Gastrocnemius medialis (tissue), 4 donors: ENCODE measurements at regions not wholly inside any gene's neighbourhood (a gene's known extent, or its start where the extent isn't known, plus 50 kb on each side); places are given as distances from the start of the nearest gene placed in this dataset.

Experiments
- ATAC-seq, 2 donors: fragments of 150-250 bp; one replicate each; pipeline ENCODE4 v1.9.1; 2016
- DNase-seq, 2 donors: peaks; one replicate each; pipeline ENCODE4 v3.0.0-alpha.2; 2019
- H3K27ac ChIP-seq, 4 donors: fragments of 200-600 bp; sonication (generic); 1 replicate in 1 of 4; 2 replicates in 3 of 4; pipeline ENCODE4 v1.5.1; 2016 to 2018; ENCODE audit warnings: mild to moderate bottlenecking in 2 of 4, moderate library complexity in 1 of 4
- H3K27me3 ChIP-seq, 3 donors: fragments of 200-600 bp; sonication (generic) in 2 of 3; 1 replicate in 1 of 3; 2 replicates in 2 of 3; pipeline versions ENCODE4 v1.5.1 to v1.6.0; 2016 to 2019; ENCODE audit warnings: mild to moderate bottlenecking in 1 of 3, moderate library complexity in 1 of 3
- H3K36me3 ChIP-seq, 2 donors: fragments of 200-600 bp; sonication (generic) in 1 of 2; one replicate each; pipeline ENCODE4 v1.5.1; 2017 to 2018
- H3K4me1 ChIP-seq, 2 donors: fragments of 200-600 bp; sonication (generic) in 1 of 2; one replicate each; pipeline ENCODE4 v1.5.1; 2016 to 2017; ENCODE audit warnings: mild to moderate bottlenecking in 2 of 2
- H3K4me3 ChIP-seq, 4 donors: fragments of 200-600 bp; sonication (generic) in 3 of 4; 1 replicate in 1 of 4; 2 replicates in 3 of 4; pipeline ENCODE4 v1.5.1; 2016 to 2019; ENCODE audit warnings: mild to moderate bottlenecking in 2 of 4
- H3K9me3 ChIP-seq, 3 donors: fragments of 200-600 bp; sonication (generic) in 2 of 3; 1 replicate in 1 of 3; 2 replicates in 2 of 3; pipeline ENCODE4 v1.5.1; 2016 to 2019
- POLR2A ChIP-seq, 2 donors: fragments of 450-650 bp; IDR thresholded peaks; one replicate each; pipeline ENCODE4 v1.6.1; 2017; ENCODE audit warnings: antibody characterized with exemption in 2 of 2, mild to moderate bottlenecking in 2 of 2, moderate library complexity in 2 of 2
- in situ Hi-C, 4 donors: fragments of 200-750 bp; cut with MboI; loops; one replicate each; pipeline versions ENCODE4 v1.15.0 to v1.8.0; 2017; ENCODE audit warnings: low sequenced_read_pairs in 4 of 4
- intact Hi-C: fragments of 100-400 bp; cut with DNase I; formaldehyde crosslinking; loops from one replicate; pipeline ENCODE4 v1.15.1; 2023; ENCODE audit warnings: low total_unique reads
- TF ChIP-seq, protein P1 (sequence below), 5 experiments: fragments of 450-650 bp in 3 of 5; fragments of 200-600 bp in 2 of 5; sonication (generic) in 2 of 5; IDR thresholded peaks in 4 of 5; conservative IDR thresholded peaks in 1 of 5; 1 replicate in 4 of 5; 2 replicates in 1 of 5; pipeline ENCODE4 v1.5.1; 2016 to 2019; ENCODE audit warnings: antibody characterized with exemption in 5 of 5, mild to moderate bottlenecking in 3 of 5, moderate library complexity in 3 of 5

DNA sequence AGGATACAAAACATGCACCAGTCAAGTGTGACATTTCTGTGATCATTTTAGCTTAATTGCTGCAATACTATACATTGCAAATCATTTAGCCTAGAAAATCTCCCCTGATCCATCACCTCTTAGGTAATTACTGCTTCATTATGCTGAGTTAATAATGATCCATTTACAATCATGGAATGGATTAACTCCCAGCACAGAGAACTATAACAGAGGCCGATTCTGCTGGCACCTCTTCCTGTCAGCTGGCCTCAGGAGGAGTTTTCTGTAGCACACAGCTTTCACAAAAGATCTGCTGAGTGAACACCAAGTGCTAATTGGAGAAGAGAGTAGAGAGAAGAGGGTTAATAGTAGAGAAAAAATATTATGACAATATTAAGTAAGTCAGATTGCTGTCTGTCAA lies 591.8 kb upstream of the KIRREL3 start:
- DNase-seq, result no peak
- H3K27me3 ChIP-seq, result no peaks in the 10 kb centered on the region

DNA sequence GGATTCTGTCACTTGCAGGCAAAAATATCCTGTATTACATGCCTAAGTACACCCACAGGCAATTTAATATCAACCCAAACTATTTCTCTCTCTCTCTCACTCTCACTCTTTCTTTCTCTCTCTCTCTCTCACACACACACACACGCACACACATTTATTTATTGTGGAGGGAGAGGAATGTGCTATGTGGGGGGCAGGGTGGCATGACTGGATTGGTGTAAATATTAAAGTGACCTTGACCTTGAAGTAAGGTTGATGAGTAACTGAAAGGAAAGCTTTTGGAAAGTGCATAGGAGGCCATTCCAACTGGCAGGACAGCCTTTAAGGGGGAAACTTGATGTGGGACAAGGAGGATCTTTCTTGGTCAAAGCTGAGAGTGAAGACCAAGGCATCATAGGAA lies 589.7 kb upstream of the KIRREL3 start:
- ATAC-seq, result no peak

More for the DNA sequence above, 591.8 kb upstream of the KIRREL3 start:
- no peak for TF ChIP-seq POLR2A (IDR thresholded peaks at IDR 0.05)
- TF ChIP-seq, protein P1, sequence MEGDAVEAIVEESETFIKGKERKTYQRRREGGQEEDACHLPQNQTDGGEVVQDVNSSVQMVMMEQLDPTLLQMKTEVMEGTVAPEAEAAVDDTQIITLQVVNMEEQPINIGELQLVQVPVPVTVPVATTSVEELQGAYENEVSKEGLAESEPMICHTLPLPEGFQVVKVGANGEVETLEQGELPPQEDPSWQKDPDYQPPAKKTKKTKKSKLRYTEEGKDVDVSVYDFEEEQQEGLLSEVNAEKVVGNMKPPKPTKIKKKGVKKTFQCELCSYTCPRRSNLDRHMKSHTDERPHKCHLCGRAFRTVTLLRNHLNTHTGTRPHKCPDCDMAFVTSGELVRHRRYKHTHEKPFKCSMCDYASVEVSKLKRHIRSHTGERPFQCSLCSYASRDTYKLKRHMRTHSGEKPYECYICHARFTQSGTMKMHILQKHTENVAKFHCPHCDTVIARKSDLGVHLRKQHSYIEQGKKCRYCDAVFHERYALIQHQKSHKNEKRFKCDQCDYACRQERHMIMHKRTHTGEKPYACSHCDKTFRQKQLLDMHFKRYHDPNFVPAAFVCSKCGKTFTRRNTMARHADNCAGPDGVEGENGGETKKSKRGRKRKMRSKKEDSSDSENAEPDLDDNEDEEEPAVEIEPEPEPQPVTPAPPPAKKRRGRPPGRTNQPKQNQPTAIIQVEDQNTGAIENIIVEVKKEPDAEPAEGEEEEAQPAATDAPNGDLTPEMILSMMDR (IDR thresholded peaks at IDR 0.05 in 4 of 5, conservative IDR thresholded peaks at IDR 0.05 in 1 of 5), result no peak
- no peak overlapping the region for H3K4me3 ChIP-seq
- H3K4me1 ChIP-seq, result no peaks in the 10 kb centered on the region
- H3K36me3 ChIP-seq, result no peaks in the 10 kb centered on the region
- in situ Hi-C loops (no loop called here), intact Hi-C loops (no loop called here)
- H3K9me3 ChIP-seq, result no peaks in the 10 kb centered on the region
- no peak overlapping the region for H3K27ac ChIP-seq
- no peak for ATAC-seq

DNA sequence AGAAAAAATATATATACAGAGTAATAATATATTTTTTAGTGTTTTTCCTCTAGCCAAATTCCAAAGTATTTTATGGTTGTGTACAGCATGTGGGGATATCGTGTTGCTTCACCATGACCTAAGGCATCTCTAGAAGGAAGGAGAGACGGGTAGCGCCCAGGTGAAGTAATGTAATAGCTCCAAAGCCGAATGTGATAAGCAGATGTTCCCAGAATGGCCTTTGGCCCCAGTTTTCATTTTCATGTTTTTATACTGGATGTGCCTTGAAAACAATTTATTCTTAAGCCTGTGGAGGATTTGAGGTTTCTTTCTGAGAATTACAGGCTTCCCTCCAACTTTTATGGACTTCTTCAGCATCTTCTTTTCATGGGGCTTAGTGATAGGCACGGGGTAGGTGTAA lies 587.9 kb upstream of the KIRREL3 start:
- Histone ChIP-seq H3K4me3 (no peak overlapping the region), H3K27me3 (no peaks in the 10 kb centered on the region), H3K27ac (no peak overlapping the region), H3K36me3 (no peaks in the 10 kb centered on the region), H3K4me1 (no peaks in the 10 kb centered on the region), H3K9me3 (no peaks in the 10 kb centered on the region)
- ATAC-seq (no peak), DNase-seq (no peak)
- TF ChIP-seq, protein P1 (IDR thresholded peaks at IDR 0.05 in 4 of 5, conservative IDR thresholded peaks at IDR 0.05 in 1 of 5), result no peak
- intact Hi-C loops, result no loop called here
- in situ Hi-C loops, result no loop called here

More for the DNA sequence above, 589.7 kb upstream of the KIRREL3 start:
- DNase-seq, result no peak
- H3K27ac ChIP-seq, result no peak overlapping the region
- no peaks in the 10 kb centered on the region for H3K36me3 ChIP-seq
- TF ChIP-seq, protein P1 (IDR thresholded peaks at IDR 0.05 in 4 of 5, conservative IDR thresholded peaks at IDR 0.05 in 1 of 5), result no peak
- TF ChIP-seq POLR2A (IDR thresholded peaks at IDR 0.05), result no peak
- in situ Hi-C loops (no loop called here), intact Hi-C loops (no loop called here)
- no peak overlapping the region for H3K4me3 ChIP-seq
- no peaks in the 10 kb centered on the region for H3K4me1 ChIP-seq
- H3K9me3 ChIP-seq, result no peaks in the 10 kb centered on the region
- no peaks in the 10 kb centered on the region for H3K27me3 ChIP-seq

DNA sequence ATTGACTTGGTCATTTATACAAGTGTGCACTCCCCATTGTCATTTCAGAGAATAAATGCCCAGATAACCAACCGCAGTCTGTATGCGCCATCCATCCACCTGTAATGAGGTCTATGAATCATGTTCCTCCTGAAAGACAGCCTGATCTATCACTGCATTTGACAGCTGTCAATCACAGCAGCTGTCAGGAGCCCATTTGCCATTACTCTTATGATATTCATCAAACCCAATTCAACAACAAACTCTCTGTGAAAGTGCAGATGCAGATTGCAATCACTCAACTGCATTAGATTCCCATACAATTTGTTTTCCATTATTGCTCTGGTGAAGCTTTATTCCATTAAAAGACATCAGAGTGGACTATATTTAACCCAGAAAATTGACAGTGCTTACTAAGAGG lies 586.9 kb upstream of the KIRREL3 start:
- Histone ChIP-seq H3K27ac (no peak overlapping the region), H3K9me3 (no peaks in the 10 kb centered on the region), H3K36me3 (no peaks in the 10 kb centered on the region), H3K4me1 (no peaks in the 10 kb centered on the region), H3K27me3 (no peaks in the 10 kb centered on the region), H3K4me3 (no peak overlapping the region)
- ATAC-seq (no peak), DNase-seq (no peak)
- intact Hi-C loops (no loop called here), in situ Hi-C loops (no loop called here)
- TF ChIP-seq, protein P1 (IDR thresholded peaks at IDR 0.05 in 4 of 5, conservative IDR thresholded peaks at IDR 0.05 in 1 of 5), result no peak
- TF ChIP-seq POLR2A (IDR thresholded peaks at IDR 0.05), result no peak

DNA sequence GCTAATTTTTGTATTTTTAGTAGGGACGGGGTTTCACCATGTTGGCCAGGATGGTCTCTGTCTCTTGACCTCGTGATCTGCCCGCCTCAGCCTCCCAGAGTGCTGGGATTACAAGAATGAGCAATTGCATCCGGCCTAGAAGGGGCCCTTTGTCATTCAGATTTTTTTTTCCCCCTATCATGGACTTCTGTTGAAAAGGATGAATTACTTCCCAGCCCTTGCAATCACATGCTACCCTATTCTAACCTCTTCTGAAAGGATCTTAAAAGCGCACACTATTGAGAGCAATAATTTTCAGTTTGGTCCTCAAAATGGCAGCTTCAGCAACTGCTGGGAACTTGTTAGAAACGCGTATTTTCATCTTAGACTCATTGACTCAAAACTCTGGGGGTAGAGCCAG lies 575.6 kb upstream of the KIRREL3 start:
- H3K4me3 ChIP-seq, result no peak overlapping the region
- H3K9me3 ChIP-seq, result no peaks in the 10 kb centered on the region
- H3K4me1 ChIP-seq, result no peaks in the 10 kb centered on the region
- ATAC-seq (no peak), DNase-seq (no peak)
- in situ Hi-C loops (no loop called here), intact Hi-C loops (no loop called here)
- TF ChIP-seq, protein P1 (IDR thresholded peaks at IDR 0.05 in 4 of 5, conservative IDR thresholded peaks at IDR 0.05 in 1 of 5), result no peak
- no peak for TF ChIP-seq POLR2A (IDR thresholded peaks at IDR 0.05)
- no peak overlapping the region for H3K27ac ChIP-seq
- no peaks in the 10 kb centered on the region for H3K36me3 ChIP-seq
- no peaks in the 10 kb centered on the region for H3K27me3 ChIP-seq
